Loucy (cell line): ENCODE measurements at regions not wholly inside any gene's neighbourhood (a gene's known extent, or its start where the extent isn't known, plus 50 kb on each side); places are given as distances from the start of the nearest gene placed in this dataset.
"Not testable (repeated sequence)": the region's sequence is repeated elsewhere in the genome, so short reads cannot be mapped to it uniquely, and the experiment has no call there.

Source experiments
- CTCF ChIP-seq: fragments of 200-600 bp; sonication (generic); conservative IDR thresholded peaks from 2 replicates; pipeline ENCODE4 v1.5.1; 2014; ENCODE audit warnings: mild to moderate bottlenecking, antibody characterized with exemption, low read length
- EZH2phosphoT487 ChIP-seq: fragments of 200-600 bp; IDR thresholded peaks from 2 replicates; pipeline ENCODE4 v1.6.1; 2018; ENCODE audit warnings: antibody characterized with exemption, mild to moderate bottlenecking, moderate library complexity, borderline replicate concordance

- not testable (repeated sequence) for TF ChIP-seq CTCF, EZH2phosphoT487
Observed at GRCh38 chr1:234799021-234799689, 189.2 kb upstream of the IRF2BP2 start.
